Testis (tissue), 2 donors: ENCODE measurements at regions not wholly inside any gene's neighbourhood (a gene's known extent, or its start where the extent isn't known, plus 50 kb on each side); places are given as distances from the start of the nearest gene placed in this dataset.

ENCODE experiments used
- DNase-seq: peaks from one replicate; pipeline ENCODE4 v3.0.0-alpha.2; 2019
- H3K27ac ChIP-seq, 2 donors: fragments of 200-600 bp; sonication (generic); one replicate each; pipeline ENCODE4 v1.5.1; 2019
- H3K27me3 ChIP-seq: fragments of 200-600 bp; sonication (generic); one replicate; pipeline ENCODE4 v1.5.1; 2019
- H3K36me3 ChIP-seq: fragments of 200-600 bp; sonication (generic); one replicate; pipeline ENCODE4 v1.5.1; 2017; ENCODE audit warnings: low read depth; ENCODE audit errors: missing control alignments
- H3K4me1 ChIP-seq: fragments of 200-600 bp; sonication (generic); one replicate; pipeline ENCODE4 v1.5.1; 2019
- H3K4me3 ChIP-seq, 2 donors: fragments of 200-600 bp; sonication (generic); one replicate each; pipeline ENCODE4 v1.5.1; 2017 to 2019
- H3K9me3 ChIP-seq: fragments of 200-600 bp; sonication (generic); one replicate; pipeline ENCODE4 v1.5.1; 2017
- POLR2A ChIP-seq: fragments of 450-650 bp; IDR thresholded peaks from one replicate; pipeline ENCODE4 v1.6.1; 2017; ENCODE audit warnings: antibody characterized with exemption, mild to moderate bottlenecking, moderate library complexity
- WGBS, 2 donors: methylation state at CpG; one replicate each; pipeline ENCODE4 v1.1.5; 2018; 5-methylcytosine and 5-hydroxymethylcytosine counted together
- intact Hi-C: fragments of 100-400 bp; cut with DNase I; formaldehyde crosslinking; loops from one replicate; pipeline ENCODE4 v1.15.1; 2023; ENCODE audit warnings: low total_unique reads
- TF ChIP-seq, protein P1 (sequence below), 3 experiments: fragments of 450-650 bp in 2 of 3; fragments of 200-600 bp in 1 of 3; sonication (generic) in 1 of 3; IDR thresholded peaks; one replicate each; pipeline ENCODE4 v1.5.1; 2016 to 2019; ENCODE audit warnings: antibody characterized with exemption in 3 of 3, mild to moderate bottlenecking in 2 of 3, moderate library complexity in 1 of 3

DNA sequence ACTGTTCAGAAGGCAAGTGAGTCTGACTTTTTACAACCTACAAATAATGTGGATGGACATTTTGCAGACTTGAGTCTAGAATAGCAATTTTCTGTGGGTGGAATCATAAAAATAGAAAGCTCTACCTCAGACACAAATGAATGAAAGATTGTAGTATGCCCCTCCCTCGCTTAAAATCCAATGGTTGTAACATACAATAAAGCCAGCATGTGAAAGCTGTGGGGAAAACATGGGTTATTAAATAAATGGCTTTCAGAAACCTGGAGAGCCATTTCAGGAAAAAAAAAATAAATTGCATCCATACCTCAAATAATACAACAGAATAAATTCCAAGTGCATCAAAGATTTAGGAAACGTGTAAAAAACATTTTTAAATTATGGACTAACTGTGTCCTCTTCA lies 123.1 kb upstream of the MON1B start:
- Histone ChIP-seq H3K36me3 (no peaks in the 10 kb centered on the region), H3K4me3 (no peak overlapping the region), H3K27ac (no peak overlapping the region), H3K27me3 (no peaks in the 10 kb centered on the region), H3K9me3 (no peaks in the 10 kb centered on the region), H3K4me1 (no peaks in the 10 kb centered on the region)
- TF ChIP-seq, protein P1, sequence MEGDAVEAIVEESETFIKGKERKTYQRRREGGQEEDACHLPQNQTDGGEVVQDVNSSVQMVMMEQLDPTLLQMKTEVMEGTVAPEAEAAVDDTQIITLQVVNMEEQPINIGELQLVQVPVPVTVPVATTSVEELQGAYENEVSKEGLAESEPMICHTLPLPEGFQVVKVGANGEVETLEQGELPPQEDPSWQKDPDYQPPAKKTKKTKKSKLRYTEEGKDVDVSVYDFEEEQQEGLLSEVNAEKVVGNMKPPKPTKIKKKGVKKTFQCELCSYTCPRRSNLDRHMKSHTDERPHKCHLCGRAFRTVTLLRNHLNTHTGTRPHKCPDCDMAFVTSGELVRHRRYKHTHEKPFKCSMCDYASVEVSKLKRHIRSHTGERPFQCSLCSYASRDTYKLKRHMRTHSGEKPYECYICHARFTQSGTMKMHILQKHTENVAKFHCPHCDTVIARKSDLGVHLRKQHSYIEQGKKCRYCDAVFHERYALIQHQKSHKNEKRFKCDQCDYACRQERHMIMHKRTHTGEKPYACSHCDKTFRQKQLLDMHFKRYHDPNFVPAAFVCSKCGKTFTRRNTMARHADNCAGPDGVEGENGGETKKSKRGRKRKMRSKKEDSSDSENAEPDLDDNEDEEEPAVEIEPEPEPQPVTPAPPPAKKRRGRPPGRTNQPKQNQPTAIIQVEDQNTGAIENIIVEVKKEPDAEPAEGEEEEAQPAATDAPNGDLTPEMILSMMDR (IDR thresholded peaks at IDR 0.05) = no peak
- TF ChIP-seq POLR2A = no peak
- WGBS, 2 donors = 58 to 67% methylated on average over 2 of the region's 2 CpGs
- no peak for DNase-seq
- intact Hi-C loops = no loop called here

DNA sequence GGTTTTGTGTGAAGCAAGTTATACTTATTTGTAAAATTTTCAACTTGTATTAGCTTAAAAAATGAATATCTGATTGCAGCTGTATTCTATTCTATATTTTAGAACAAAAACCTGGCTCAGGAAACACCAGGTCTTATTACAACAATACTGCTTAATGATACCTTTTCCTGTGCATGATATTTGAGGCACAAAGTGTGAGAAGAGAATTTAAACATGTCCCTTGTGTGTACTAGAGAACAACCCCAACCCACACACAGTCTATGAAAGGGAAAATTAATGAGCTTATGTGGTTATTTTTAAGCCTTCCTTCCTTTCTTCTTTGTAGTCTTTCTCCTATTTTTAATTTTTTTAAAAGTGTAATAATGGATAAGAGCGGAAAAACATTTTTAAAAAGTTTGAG lies 122.6 kb upstream of the MON1B start:
- no peaks in the 10 kb centered on the region for H3K27me3 ChIP-seq
- DNase-seq = no peak
- H3K27ac ChIP-seq = no peak overlapping the region
- no peaks in the 10 kb centered on the region for H3K9me3 ChIP-seq
- H3K36me3 ChIP-seq = no peaks in the 10 kb centered on the region
- no peak overlapping the region for H3K4me3 ChIP-seq
- H3K4me1 ChIP-seq = no peaks in the 10 kb centered on the region
- intact Hi-C loops = no loop called here
- no peak for TF ChIP-seq POLR2A
- TF ChIP-seq, protein P1 (IDR thresholded peaks at IDR 0.05) = no peak
- WGBS, 2 donors = 59 to 66% methylated on average over 1 of the region's 1 CpG

DNA sequence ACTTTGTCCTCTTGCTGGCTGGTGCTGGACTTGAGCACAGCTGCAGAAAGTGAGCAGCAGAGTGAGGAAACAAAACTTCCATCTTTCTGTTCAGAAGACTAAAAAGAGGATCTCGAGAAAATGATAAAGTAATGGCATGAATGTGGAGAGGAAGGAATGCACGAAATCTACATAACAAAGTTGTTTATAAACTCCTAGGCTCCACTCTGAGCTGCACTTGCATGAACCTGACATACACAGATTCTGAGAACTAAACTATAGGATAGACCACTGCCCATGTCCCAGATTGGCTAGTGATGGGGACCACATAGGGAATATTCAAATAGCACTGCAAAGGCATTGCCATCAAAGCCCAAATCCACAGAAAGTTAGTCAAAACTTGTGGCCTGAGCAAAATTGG lies 121.1 kb upstream of the MON1B start:
- Histone ChIP-seq H3K27ac (no peak overlapping the region), H3K36me3 (no peaks in the 10 kb centered on the region), H3K27me3 (no peaks in the 10 kb centered on the region), H3K9me3 (no peaks in the 10 kb centered on the region), H3K4me3 (no peak overlapping the region), H3K4me1 (no peaks in the 10 kb centered on the region)
- TF ChIP-seq POLR2A = no peak
- TF ChIP-seq, protein P1 (IDR thresholded peaks at IDR 0.05) = no peak
- intact Hi-C loops = no loop called here
- 61 to 79% methylated on average over 2 of the region's 2 CpGs for WGBS, 2 donors
- no peak for DNase-seq

DNA sequence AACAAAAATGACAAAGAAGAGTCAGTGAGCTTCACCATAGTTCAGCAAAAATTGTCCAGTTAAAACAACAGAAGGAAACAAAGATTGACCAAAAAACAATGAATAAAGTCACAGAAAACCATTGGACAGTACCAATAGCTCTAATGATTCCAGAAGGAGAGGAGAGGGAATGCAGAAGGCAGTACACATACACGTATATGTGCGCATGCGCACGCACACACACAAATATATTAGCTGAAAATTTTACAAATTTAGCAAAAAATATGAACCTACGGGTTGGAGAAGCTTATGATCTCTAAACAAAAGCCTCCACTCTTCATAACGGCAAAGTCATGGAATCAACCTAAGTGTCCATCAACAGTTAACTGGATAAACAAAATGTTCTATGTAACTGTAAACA lies 120.3 kb upstream of the MON1B start:
- DNase-seq = no peak
- Histone ChIP-seq H3K9me3 (no peaks in the 10 kb centered on the region), H3K4me1 (no peaks in the 10 kb centered on the region), H3K36me3 (no peaks in the 10 kb centered on the region), H3K4me3 (no peak overlapping the region), H3K27ac (no peak overlapping the region), H3K27me3 (no peaks in the 10 kb centered on the region)
- intact Hi-C loops = no loop called here
- WGBS, 2 donors = 95 to 97% methylated on average over 6 of the region's 6 CpGs
- TF ChIP-seq, protein P1 (IDR thresholded peaks at IDR 0.05) = no peak
- no peak for TF ChIP-seq POLR2A

DNA sequence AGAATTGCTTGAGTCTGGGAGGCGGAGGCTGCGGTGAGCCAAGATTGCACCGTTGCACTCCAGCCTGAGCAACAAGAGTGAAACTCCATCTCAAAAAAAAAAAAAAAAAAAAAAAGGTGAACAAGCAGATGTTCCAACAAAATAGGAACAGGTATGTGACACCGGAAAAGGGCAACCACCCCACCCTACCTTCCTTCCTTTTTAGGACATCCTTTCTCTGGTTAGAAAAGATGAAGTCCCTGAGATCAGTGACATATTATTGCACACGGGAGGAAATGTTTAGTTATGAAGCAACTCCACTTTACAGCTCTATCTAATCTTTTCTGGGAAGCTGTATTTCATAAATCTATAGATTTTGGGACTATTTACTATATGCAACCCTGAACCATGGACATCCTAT lies 114.2 kb upstream of the MON1B start:
- intact Hi-C loops = no loop called here
- H3K27ac ChIP-seq = no peak overlapping the region
- no peak for TF ChIP-seq POLR2A
- no peaks in the 10 kb centered on the region for H3K27me3 ChIP-seq
- no peak for DNase-seq
- no peaks in the 10 kb centered on the region for H3K36me3 ChIP-seq
- H3K4me3 ChIP-seq = no peak overlapping the region
- 79 to 80% methylated on average over 5 of the region's 5 CpGs for WGBS, 2 donors
- H3K9me3 ChIP-seq = no peaks in the 10 kb centered on the region
- no peaks in the 10 kb centered on the region for H3K4me1 ChIP-seq
